ENCODE measurements at regions not wholly inside any gene's neighbourhood (a gene's known extent, or its start where the extent isn't known, plus 50 kb on each side); places are given as distances from the start of the nearest gene placed in this dataset.
"Not testable (repeated sequence)": the region's sequence is repeated elsewhere in the genome, so short reads cannot be mapped to it uniquely, and the experiment has no call there.

GRCh38 chr1:147348592-147348991 lies 106.1 kb downstream of the CHD1L start:
- TF ChIP-seq, protein P1, sequence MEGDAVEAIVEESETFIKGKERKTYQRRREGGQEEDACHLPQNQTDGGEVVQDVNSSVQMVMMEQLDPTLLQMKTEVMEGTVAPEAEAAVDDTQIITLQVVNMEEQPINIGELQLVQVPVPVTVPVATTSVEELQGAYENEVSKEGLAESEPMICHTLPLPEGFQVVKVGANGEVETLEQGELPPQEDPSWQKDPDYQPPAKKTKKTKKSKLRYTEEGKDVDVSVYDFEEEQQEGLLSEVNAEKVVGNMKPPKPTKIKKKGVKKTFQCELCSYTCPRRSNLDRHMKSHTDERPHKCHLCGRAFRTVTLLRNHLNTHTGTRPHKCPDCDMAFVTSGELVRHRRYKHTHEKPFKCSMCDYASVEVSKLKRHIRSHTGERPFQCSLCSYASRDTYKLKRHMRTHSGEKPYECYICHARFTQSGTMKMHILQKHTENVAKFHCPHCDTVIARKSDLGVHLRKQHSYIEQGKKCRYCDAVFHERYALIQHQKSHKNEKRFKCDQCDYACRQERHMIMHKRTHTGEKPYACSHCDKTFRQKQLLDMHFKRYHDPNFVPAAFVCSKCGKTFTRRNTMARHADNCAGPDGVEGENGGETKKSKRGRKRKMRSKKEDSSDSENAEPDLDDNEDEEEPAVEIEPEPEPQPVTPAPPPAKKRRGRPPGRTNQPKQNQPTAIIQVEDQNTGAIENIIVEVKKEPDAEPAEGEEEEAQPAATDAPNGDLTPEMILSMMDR (IDR thresholded peaks at IDR 0.05 in 2 of 3, conservative IDR thresholded peaks at IDR 0.05 in 1 of 3; ENCODE audit: borderline replicate concordance in 1 of 3, insufficient read depth in 1 of 3, low read depth in 2 of 3, low read length in 2 of 3) = not testable (repeated sequence)
- not testable (repeated sequence) for TF ChIP-seq POLR2AphosphoS5 (IDR thresholded peaks at IDR 0.05; ENCODE audit: low read depth, low read length); SP1 (IDR thresholded peaks at IDR 0.05; ENCODE audit: low read depth); EZH2 (IDR thresholded peaks at IDR 0.05); RAD21 (IDR thresholded peaks at IDR 0.05; ENCODE audit: low read depth); EGR1 (IDR thresholded peaks at IDR 0.05; ENCODE audit: low read depth); EZH2phosphoT487 (IDR thresholded peaks at IDR 0.05; ENCODE audit: borderline replicate concordance); ZFX (IDR thresholded peaks at IDR 0.05); SIN3A (IDR thresholded peaks at IDR 0.05; ENCODE audit: low read depth); POLR2A (IDR thresholded peaks at IDR 0.05; ENCODE audit: borderline replicate concordance, extremely low read depth, insufficient read depth, insufficient read length)
